CD4-positive, alpha-beta T cell treated with Interleukin-12 subunit alpha and Interleukin-12 subunit beta, for 1 hour (primary cell): ENCODE measurements at regions not wholly inside any gene's neighbourhood (a gene's known extent, or its start where the extent isn't known, plus 50 kb on each side); places are given as distances from the start of the nearest gene placed in this dataset.
"Not testable (repeated sequence)": the region's sequence is repeated elsewhere in the genome, so short reads cannot be mapped to it uniquely, and the experiment has no call there.

Source experiments
- DNase-seq: peaks from one replicate; pipeline ENCODE4 v3.0.0-alpha.2; 2020

GRCh38 chr22:49356428-49356827 lies 471.2 kb downstream of the BRD1 start:
- no peak for DNase-seq

- DNase-seq, result no peak
Measured at GRCh38 chr22:49355211-49355920, 472.3 kb downstream of the BRD1 start.

- no peak for DNase-seq
Measured at GRCh38 chr22:49354516-49355210, 473.0 kb downstream of the BRD1 start.

GRCh38 chr22:49353235-49353634 lies 474.4 kb downstream of the BRD1 start:
- no peak for DNase-seq

GRCh38 chr22:49352361-49353169 lies 475.1 kb downstream of the BRD1 start:
- DNase-seq, result no peak

GRCh38 chr22:49351761-49352227 lies 475.9 kb downstream of the BRD1 start:
- no peak for DNase-seq

GRCh38 chr22:49350441-49351121 lies 477.1 kb downstream of the BRD1 start:
- DNase-seq, result no peak

GRCh38 chr22:49349841-49350381 lies 477.8 kb downstream of the BRD1 start:
- DNase-seq, result no peak

GRCh38 chr22:49349181-49349835 lies 478.4 kb downstream of the BRD1 start:
- no peak for DNase-seq

GRCh38 chr22:49348631-49349030 lies 479.0 kb downstream of the BRD1 start:
- DNase-seq, result no peak

- no peak for DNase-seq
Measured at GRCh38 chr22:49347376-49347775, 480.3 kb downstream of the BRD1 start.

GRCh38 chr22:49345896-49346295 lies 481.8 kb downstream of the BRD1 start:
- DNase-seq, result no peak

GRCh38 chr22:49344656-49345055 lies 483.0 kb downstream of the BRD1 start:
- no peak for DNase-seq

GRCh38 chr22:49344161-49344560 lies 483.5 kb downstream of the BRD1 start:
- no peak for DNase-seq

GRCh38 chr22:49340406-49340805 lies 487.3 kb downstream of the BRD1 start:
- DNase-seq, result no peak

GRCh38 chr22:49336483-49336882 lies 491.2 kb downstream of the BRD1 start:
- not testable (repeated sequence) for DNase-seq

- DNase-seq, result no peak
Measured at GRCh38 chr22:49334976-49335375, 492.7 kb downstream of the BRD1 start.

- DNase-seq, result no peak
Measured at GRCh38 chr22:49334449-49334789, 493.3 kb downstream of the BRD1 start.

GRCh38 chr22:49333206-49333605 lies 494.5 kb downstream of the BRD1 start:
- no peak for DNase-seq

GRCh38 chr22:49332691-49333090 lies 495.0 kb downstream of the BRD1 start:
- no peak for DNase-seq

- DNase-seq, result no peak
Measured at GRCh38 chr22:49331878-49332277, 495.8 kb downstream of the BRD1 start.

- DNase-seq, result no peak
Measured at GRCh38 chr22:49331223-49331815, 496.4 kb downstream of the BRD1 start.
